NCI-H1436 (cell line): ENCODE measurements at regions not wholly inside any gene's neighbourhood (a gene's known extent, or its start where the extent isn't known, plus 50 kb on each side); places are given as distances from the start of the nearest gene placed in this dataset.

Source experiments
- DNase-seq: peaks from one replicate; lab custom pipeline; 2025; lab: John Stamatoyannopoulos, UW

DNA sequence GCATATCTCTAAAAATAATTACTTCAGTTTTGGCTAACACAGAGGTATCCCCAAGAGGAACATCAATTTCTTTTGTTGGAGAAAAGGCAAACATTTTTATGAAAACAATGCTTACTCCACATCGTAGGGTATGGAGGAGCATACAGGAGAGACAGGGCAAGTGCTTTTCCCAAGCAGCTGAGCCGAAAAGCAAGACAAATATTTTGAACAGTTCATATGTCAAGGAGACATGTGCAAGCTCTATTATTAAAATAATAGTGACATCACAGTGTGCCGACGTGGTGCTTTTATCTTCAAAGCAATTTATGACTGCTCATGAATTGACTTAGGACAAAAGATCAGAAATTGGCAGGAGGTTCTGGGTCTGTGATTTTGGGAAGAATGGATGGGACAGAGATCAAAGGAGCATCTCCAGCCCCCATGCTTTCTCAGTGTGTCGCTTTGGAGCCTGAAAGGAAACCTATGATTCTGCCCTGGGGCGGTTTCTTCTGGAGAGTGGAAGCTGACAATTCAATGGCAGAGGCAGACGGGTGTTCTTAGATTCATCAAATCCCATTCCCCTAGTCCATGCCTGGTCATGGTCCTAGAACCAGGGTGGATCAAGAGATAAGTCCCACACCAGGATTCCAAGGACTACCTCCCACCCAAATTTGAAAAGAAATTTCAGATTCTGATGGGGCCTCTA is 97.1 kb downstream of the JCAD start:
- no peak for DNase-seq

DNA sequence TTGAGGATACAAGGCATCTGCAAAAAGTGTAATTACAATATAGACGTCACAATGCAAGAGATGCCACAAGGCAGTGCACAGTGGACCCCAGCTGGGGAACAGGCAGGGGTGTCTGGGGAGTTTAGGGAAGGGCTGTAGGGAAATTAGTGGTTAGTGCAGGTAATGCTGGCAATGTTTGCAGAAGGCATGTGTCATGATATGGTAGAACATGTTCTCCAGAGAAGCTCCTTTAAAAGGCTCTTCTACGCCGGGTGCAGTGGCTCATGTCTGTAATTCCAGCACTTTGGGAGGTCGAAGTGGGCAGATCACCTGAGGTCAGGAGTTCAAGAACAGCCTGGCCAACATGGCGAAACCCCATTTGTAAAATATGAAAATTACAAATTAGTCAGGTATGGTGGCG is 98.0 kb downstream of the JCAD start:
- DNase-seq = no peak

DNA sequence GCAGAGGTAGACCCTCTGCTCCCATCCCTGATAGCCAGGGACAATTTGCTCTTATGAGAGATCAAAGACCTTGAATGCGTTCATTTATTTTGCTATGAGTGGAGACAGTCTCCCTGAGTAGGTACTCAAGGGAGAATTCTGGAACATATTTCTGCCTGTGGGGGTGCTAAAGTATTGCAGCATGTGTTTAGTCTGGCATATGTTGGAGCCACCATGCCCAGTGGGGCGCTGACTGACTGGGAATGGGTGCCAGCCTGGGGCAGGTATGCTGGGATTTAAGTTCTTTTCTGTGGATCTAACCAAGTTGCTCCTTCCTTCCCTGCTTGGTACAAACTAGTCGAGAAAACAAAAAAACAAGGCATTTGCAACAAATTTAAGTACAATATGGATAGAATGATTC is 99.1 kb downstream of the JCAD start:
- DNase-seq = no peak

DNA sequence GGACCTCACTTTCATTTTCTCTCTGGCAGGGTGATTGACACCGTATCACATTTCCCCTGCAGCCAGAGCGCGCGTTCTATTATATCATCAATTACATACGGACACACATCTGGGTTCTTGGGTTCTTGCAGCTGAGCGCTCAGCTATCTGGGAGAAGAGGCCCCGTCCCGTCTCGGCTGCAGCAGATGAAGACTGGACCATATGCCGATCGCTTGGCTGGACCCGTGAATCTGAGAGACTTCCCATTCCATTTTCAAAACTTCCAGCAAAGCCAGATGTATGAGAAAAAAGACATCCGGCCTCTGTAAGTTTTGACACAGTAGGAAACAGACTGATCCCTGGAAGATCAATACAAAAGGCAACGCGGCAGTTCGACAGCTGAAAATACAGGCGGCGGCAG is 99.8 kb downstream of the JCAD start:
- no peak for DNase-seq

DNA sequence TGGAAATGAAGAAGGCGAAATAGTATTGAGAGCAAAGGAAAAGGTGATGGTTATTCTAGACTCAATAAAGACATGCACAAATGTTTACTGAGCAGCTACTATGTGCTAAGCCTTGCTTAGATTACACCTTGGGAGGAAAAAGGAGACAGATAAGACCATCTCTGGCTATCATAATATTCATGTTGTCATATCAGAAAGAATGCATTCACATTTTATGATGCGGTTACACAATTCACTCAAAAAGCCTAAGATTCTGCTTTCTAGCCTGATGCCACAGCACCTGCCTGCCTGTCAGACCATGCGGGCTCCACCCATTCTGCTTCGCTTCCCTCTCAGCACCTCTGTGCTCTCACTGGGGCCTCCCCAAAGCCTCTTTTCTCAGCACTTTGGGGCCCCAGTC is 100.9 kb downstream of the JCAD start:
- no peak for DNase-seq

DNA sequence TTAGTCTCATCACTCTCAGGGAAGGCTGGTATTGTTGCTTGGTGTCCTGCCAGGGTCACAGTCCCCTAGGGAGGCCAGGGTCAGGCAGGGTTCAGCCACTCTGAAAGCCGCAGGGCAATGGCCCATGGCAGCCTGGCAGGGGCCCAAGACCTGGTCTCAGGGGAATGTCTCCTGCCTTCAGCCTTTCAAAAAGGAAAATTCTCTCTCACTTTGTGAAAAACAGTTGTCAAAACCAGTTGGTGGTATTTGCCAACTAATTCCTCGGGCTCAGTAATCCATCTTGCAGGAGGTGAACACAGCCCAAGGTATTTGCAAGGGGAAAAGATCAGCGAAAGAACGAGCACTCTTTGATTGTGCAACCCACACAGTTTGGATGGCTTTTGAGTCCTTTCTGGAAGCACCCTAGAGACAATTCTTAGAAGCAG is 101.5 kb downstream of the JCAD start:
- DNase-seq = no peak

DNA sequence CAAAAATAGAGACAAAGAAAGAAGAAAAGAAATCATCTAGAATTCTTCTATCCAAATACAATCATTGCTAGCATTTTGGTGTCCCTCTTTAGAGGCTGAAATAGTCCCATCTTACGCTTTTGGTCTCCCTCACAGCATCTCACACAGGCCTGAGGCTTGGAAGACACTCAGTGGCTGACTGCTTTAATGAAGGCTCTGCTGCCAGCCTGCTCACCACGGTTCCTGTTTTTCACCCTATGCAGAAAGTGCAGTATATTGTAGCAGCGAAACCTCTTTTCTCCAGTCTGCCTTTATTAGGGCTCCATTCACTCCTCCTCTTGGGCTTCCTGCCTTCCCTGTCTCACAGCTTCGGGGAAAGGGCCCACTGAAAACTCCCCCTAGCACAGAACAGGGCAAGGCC is 102.2 kb downstream of the JCAD start:
- DNase-seq = no peak

DNA sequence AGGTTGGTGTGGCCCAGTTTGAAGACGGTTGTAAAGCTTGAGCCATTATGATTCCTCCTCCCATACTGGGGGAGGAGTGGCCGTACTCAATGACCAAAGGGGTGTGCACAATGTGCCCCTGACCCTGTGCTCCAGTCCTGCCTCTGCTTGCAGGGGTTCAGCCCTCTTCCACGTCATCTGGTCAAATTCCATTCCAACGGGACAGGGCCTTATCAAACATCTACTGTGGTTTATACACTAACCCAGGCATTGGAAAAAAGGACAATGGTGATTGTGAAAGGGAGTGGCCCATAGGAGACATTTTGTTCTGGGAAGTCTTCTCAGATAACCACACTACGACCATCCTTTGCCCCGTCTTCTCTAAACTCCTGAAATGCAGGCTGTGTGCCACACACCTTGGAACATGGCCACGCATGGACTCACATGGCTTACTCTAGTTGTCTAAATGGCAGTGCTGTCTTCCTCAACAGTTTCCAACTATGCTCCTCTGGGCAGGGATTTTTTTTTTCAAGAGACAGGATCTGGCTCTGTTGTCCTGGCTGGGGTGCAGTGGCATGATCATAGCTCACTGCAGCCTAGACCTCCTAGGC is 103.0 kb downstream of the JCAD start:
- no peak for DNase-seq

DNA sequence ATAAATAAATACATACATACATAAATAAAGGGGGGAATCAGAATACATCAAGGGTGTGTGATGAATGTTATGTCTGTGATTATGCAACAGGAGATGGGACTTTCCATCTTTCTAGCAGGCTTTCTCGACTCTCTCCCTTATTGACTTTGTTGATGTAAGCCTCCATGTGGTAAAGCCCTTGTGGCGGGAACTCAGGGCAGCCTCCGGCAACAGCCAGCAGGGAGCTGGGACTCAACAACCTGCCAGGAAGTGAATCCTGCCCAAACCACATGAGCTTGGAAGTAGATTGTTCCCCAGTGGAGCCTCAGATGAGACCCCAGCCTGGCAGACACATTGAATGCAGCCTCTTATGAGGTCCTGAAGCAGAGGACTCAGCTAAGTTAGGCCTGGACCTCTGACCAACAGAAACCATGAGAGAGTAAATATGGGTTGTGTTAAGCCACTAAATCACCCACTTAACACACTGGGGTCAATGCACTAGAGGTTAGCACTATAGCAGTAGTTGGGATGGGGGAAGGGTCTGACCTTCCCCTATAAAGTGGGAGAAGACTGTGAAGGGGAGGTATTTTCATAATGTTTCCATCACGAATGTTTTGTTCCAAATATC is 104.0 kb downstream of the JCAD start:
- DNase-seq = no peak

DNA sequence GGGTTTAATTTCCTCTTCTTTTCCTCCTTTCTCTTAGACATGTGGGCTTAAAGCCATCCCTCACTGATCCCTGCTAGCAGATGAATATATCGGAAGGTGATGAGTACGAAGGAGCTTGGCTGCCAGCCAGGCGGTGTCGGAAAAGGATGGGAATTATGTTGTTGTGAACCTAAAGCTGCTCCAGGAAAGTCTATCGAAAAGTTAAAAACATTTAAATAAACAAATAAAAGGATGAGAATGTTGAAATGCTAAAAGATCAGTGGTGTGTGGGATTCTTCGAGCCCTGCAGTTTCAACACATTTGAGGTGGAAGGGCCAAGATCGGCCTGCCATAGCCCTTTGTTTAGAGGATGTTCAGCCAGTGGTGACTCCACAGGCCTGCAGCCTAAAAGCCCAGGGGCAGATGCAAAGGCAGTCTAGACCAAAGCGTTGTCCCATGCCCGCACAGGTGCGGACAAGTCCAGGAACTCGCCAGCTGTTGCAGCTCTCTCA is 107.9 kb downstream of the JCAD start:
- DNase-seq = no peak

DNA sequence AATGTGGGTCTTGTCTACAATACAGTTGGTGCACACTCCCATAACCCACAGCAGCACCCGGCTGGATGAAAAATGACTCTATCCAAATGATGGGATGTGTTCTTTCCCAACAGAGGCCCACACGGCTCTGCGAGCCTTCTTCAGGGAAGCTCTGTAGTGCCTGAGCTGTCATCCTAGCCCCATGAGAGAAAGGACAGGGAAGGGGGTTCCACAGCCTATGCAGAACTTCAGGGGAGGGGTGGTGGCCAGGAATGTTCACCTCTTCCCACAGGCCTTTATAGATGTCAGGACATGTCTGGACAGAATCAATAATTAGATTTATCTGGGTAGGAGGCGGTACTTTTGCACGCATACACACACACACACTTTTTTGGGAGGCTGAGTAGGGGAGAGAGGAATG is 109.0 kb downstream of the JCAD start:
- no peak for DNase-seq

DNA sequence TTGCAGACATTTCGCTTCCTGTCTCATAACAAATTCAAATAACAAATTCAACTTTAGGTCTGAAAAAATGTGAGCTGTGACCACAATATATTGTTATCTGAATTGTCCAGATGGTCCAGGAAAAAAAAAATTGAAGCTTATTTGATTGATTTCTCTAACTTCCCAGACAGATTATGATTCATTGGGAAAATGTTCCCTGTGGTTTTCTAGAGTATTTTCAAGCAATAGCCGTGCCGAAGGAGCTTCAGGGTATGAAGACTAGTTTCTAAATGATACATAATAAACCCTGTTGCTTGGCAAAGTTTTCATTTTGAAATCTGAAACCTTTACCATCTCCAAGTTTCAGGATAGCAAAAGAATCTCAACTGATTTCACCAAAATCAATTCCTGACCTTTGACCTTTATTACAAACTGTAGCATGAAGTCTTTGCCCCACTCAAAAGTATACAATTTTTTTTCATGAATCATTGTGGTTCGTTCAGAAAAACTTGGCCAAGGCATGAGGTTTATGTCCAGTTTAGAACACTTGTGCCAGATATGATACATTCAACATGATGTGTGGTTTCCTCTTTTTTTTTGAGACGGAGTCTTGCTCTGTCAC is 109.9 kb downstream of the JCAD start:
- DNase-seq = no peak

DNA sequence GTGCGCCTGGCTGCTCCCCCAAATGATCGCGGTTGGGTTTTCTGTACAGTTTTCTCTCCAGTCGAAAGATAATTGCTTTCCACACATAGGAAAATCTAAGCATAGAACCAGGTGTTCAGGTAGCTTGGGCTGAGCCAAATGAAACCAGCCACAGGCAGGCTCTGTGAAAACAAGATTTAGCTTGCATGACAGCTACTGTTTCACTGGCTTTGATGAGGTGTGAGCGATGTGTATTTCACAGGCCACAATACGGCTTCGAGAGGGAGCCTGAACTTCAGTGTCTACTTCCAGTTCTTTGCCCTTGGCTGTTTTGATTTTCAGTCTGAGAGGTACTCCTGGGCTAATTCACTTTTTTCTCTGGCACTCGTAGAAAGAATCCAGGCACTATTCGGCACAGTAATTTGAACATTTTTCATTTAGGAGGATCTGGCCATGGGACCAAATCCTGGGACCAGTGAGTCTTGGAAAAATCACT is 110.5 kb downstream of the JCAD start:
- DNase-seq = no peak

DNA sequence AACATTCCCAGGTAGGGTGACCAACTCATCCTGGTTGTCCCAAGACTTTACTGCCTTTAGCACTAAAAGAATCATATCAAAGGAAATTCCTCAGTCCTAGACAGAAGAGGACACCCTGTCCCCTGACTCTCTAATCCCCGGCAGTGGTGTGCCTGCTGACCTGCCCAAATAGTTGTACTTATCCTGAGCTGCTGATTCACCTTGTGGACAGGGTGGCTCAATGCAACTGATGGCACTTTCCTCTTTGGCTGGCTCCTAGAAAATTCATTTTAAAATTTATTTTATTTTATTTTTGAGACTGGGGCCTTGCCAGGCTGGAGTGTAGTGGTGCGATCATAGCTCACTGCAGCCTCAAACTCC is 111.7 kb downstream of the JCAD start:
- no peak for DNase-seq

DNA sequence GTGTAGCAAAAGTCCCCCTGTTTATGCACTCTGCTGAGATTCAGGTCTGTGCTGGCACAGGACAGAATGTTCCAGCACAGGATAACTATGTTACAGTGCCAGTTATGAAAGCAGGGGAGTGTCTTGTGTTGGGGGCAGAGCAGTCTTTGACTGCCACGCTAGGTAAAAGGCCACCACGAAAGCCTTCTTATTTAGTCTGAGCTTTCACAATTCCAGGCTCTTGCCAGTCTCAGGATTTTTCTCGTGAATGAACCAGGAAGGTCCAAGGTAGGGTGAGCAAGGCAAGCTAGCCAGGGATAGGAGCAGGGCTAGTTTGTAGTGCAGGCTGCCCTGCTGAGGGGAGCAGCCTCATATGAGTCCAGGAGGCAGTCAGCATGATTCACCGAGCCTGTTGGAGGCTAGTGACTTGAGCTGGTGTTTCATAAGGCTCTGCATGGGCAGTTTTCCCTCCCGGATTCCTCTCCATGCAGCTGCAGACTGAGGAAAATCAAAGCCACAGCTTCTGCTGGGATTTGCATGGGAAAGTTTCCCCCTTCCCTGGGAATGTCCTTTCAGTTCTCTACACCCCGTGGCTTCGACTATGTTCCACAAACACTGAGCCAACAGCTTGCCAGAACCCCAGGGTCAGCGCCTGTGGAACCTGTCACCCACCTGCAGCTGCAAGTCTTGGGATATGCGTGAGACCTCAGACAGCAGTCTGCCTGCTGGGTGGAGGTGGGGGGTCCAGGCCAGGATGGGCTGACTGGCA is 112.3 kb downstream of the JCAD start:
- DNase-seq = no peak

DNA sequence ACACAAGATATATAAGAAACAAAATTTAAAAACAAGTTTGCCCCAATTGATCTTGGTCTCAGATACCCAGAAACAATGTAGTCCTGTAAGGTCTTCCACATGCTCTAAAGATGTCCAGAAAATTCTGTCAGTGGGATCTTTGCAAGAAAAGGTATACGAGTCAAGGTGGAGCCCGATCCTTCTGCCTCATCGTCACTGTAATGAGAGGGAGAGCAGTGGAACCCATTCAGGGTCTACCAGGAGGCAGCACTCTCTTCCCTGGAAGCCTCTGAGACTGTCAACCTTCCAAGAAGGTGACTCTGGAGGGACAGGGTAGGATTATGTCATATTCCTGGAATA is 112.8 kb downstream of the JCAD start:
- no peak for DNase-seq

DNA sequence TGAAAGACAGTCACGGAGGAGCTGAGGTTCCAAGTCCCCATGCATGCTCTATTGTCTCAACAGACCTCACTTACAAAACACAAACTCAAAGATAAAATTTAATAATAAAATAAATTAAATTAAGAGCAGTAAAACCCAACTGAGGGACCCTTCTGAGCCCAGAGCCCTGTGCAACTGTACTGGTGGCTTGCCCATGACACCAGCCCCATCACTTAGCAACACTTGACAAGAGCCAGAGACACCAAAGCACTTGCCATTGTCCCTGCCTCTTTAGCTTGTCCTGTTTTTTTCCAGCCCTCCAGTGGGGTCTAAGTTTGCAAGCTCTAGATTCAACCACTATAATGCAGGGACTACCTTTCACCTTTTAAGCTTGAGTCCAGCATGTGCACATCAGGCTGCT is 117.9 kb downstream of the JCAD start:
- no peak for DNase-seq

DNA sequence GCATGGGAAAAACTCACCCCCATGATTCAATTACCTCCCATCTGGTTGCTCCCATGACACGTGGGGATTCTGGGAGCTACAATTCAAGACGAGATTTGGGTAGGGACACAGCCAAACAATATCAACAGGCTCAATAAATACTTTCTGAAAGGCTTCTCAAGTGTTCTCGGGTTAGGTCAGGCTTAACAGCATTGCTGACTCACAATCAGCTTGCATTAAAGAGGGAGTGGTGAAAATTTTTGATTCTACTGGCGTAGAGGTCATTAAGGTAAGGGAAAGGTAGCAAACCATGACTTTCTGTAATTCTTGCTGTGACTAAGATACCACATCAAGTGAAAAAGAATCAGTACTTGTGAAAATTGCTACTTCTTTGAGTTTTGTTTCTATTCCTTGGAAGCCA is 126.4 kb downstream of the JCAD start:
- DNase-seq = no peak

DNA sequence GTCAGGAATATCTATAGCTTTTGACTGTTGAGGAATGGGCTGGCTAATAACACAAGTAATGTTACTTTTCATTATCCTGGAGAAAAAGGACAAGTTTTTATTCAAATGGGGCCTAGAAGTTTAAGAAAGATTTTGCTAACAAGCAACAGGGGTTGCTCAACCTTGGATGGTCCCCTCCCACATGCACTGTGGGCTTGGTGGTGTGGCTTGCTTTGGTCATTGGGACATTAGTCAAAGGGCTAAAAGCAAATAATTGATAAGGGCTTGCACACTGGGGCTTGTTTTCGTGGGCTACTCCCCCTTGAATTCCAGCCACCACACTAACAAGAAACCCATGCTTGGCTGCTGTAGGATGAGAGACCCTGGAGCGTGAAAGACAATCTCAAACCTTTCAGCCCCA is 127.6 kb downstream of the JCAD start:
- DNase-seq = no peak

DNA sequence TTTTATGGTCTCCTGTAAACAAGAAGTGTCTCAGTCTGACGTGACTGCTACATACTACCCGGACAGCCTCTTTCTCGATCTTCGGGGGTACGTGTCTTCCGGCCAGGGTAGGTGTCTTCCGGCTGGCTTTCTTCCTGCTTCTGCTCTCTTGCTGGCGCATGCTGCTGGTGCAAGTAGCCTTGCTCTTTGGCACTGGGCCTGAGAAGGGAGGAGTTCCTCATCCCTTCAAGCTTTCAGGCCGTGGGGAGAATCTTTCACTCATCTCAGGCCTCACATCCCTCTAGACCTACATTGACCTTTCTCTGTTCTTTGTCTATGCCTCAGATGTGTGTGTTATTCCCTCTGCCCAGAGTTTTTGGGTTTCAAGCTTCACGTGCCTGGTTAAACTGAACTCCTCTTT is 130.4 kb downstream of the JCAD start:
- DNase-seq = no peak

DNA sequence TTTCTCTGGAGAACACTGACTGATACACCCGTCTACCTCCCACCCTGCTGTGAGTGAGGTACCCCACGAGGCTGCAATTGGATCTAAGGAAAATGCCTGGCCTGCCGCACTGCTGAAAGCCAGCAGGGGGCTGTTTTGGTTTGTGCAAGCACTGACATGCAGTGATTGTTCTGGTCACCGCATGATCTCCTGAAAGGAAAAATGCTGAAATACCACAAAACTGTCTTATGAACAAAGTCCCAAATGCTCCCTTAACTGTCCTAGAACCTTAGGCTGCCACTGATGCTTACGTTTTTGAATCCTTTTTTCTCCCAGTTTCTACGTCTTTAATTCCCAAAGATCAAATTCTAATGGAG is 132.7 kb downstream of the JCAD start:
- no peak for DNase-seq

DNA sequence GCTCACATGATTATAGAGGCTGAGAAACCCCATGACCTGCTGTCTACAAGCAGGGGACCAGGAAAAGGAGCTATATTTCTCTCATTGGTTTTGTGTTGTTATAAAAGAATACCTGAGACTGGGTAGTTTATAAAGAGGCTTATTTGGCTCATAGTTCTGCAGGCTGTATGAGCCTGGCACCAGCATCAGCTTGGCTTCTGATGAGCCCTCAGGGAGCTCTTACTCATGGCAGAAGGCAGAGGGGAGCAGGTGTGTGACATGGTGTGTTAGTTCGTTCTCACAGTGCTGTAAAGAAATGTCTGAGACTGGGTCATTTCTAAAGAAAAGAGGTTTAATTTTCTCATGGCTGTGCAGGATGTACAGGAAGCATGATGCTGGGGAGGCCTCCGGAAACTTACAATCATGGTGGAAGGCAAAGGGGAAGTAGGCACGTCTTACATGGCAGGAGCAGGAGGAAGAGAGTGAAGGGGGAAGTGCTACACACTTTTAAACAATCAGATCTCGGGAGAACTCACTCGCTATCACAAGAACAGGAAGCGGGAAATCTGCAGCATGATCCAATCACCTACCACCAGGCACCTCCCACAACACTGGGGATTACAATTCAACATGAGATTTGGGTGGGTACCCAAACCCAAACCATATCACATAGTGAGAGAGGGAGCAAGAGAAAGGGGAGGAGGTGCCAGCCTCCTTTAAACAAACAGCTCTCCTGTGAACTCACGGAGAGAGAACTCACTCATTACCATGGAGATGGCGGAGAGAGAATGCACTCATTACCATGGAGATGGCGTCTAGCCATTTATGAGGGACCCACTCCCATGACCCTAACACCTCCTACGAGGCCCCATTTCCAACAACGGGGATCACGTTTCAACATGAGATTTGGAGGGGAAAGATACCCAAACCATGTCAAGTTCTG is 133.4 kb downstream of the JCAD start:
- DNase-seq = no peak
